HEK293T (cell line): ENCODE measurements at regions not wholly inside any gene's neighbourhood (a gene's known extent, or its start where the extent isn't known, plus 50 kb on each side); places are given as distances from the start of the nearest gene placed in this dataset.

Experiments used
- FOXM1 ChIP-seq: fragments of 450-650 bp; IDR thresholded peaks from 2 replicates; pipeline ENCODE4 v1.6.1; 2017; ENCODE audit warnings: mild to moderate bottlenecking, borderline replicate concordance
- TARDBP ChIP-seq: fragments of 450-650 bp; IDR thresholded peaks from 2 replicates; pipeline ENCODE4 v1.6.1; 2016
- ZNF384 ChIP-seq: fragments of 450-650 bp; IDR thresholded peaks from 2 replicates; pipeline ENCODE4 v1.6.1; 2016

GRCh38 chr2:128441341-128442052 lies 122.8 kb upstream of the HS6ST1 start:
- no peak for TF ChIP-seq FOXM1
- TF ChIP-seq TARDBP = no peak
- no peak for TF ChIP-seq ZNF384
